Colonic mucosa (tissue), 4 donors: ENCODE measurements at regions not wholly inside any gene's neighbourhood (a gene's known extent, or its start where the extent isn't known, plus 50 kb on each side); places are given as distances from the start of the nearest gene placed in this dataset.

Source experiments
- DNase-seq: peaks from one replicate; pipeline ENCODE4 v3.0.0-alpha.2; 2020
- H3K27ac ChIP-seq: fragments of 200-600 bp; one replicate; pipeline ENCODE4 v1.8.0; 2021
- H3K27me3 ChIP-seq: fragments of 200-600 bp; one replicate; pipeline ENCODE4 v1.8.0; 2021
- H3K36me3 ChIP-seq: fragments of 200-600 bp; one replicate; pipeline ENCODE4 v1.8.0; 2021
- H3K4me1 ChIP-seq: fragments of 200-600 bp; one replicate; pipeline ENCODE4 v1.8.0; 2021; ENCODE audit warnings: mild to moderate bottlenecking
- H3K4me3 ChIP-seq: fragments of 200-600 bp; one replicate; pipeline ENCODE4 v1.8.0; 2021
- H3K9ac ChIP-seq, 2 donors: one replicate each; pipeline ENCODE4 v1.7.0; 2013; ENCODE audit warnings: control low read depth in 2 of 2, low read depth in 2 of 2, low read length in 2 of 2
- H3K9me3 ChIP-seq: fragments of 200-600 bp; one replicate; pipeline ENCODE4 v1.8.0; 2021
- CTCF ChIP-seq: fragments of 200-600 bp; IDR thresholded peaks from one replicate; pipeline ENCODE4 v1.8.0; 2022; ENCODE audit warnings: antibody characterized with exemption, mild to moderate bottlenecking
- intact Hi-C: fragments of 100-400 bp; cut with DNase I; formaldehyde crosslinking; loops from one replicate; pipeline ENCODE4 v1.14.1; 2022
- donor health status: healthy.
- donor health status: DM: no; HTN: no; CAD: no.
- donor health status: DM: no; HTN: no; CAD: no.

GRCh38 chr6:74870403-74870802 is 335.4 kb downstream of the COL12A1 start:
- DNase-seq: no peak
- Histone ChIP-seq H3K27ac (peak overlapping the region; percentile 5), H3K4me3 (no peak overlapping the region), H3K4me1 (no peaks in the 10 kb centered on the region), H3K9me3 (no peaks in the 10 kb centered on the region), H3K27me3 (no peaks in the 10 kb centered on the region), H3K9ac (no peak overlapping the region), H3K36me3 (no peaks in the 10 kb centered on the region)
- TF ChIP-seq CTCF: peak; percentile 31
- intact Hi-C loops: no loop called here

GRCh38 chr6:74867291-74867690 is 338.6 kb downstream of the COL12A1 start:
- no peak for DNase-seq
- Histone ChIP-seq H3K36me3 (no peaks in the 10 kb centered on the region), H3K9me3 (no peaks in the 10 kb centered on the region), H3K27me3 (no peaks in the 10 kb centered on the region), H3K4me3 (no peak overlapping the region), H3K9ac (no peak overlapping the region), H3K27ac (no peak overlapping the region), H3K4me1 (no peaks in the 10 kb centered on the region)
- no peak for TF ChIP-seq CTCF
- intact Hi-C loops: no loop called here

- intact Hi-C loops: no loop called here
- no peak for DNase-seq
- no peak for TF ChIP-seq CTCF
Observed at GRCh38 chr6:74863968-74864367, 341.9 kb downstream of the COL12A1 start.

GRCh38 chr6:74860456-74860855 is 345.4 kb downstream of the COL12A1 start:
- no peak overlapping the region for H3K4me3 ChIP-seq
- no peaks in the 10 kb centered on the region for H3K27me3 ChIP-seq
- H3K9me3 ChIP-seq: no peaks in the 10 kb centered on the region
- no peak for DNase-seq
- no peaks in the 10 kb centered on the region for H3K4me1 ChIP-seq
- intact Hi-C loops: no loop called here
- H3K27ac ChIP-seq: no peak overlapping the region
- no peak overlapping the region for H3K9ac ChIP-seq
- no peak for TF ChIP-seq CTCF
- no peaks in the 10 kb centered on the region for H3K36me3 ChIP-seq

More at GRCh38 chr6:74863968-74864367, 341.9 kb downstream of the COL12A1 start:
- no peaks in the 10 kb centered on the region for H3K4me1 ChIP-seq
- H3K27ac ChIP-seq: no peak overlapping the region
- no peaks in the 10 kb centered on the region for H3K36me3 ChIP-seq
- no peak overlapping the region for H3K4me3 ChIP-seq
- H3K9me3 ChIP-seq: no peaks in the 10 kb centered on the region
- H3K27me3 ChIP-seq: no peaks in the 10 kb centered on the region
- no peak overlapping the region for H3K9ac ChIP-seq

- TF ChIP-seq CTCF: no peak
- intact Hi-C loops: no loop called here
- H3K4me1 ChIP-seq: no peaks in the 10 kb centered on the region
- no peaks in the 10 kb centered on the region for H3K9me3 ChIP-seq
- H3K36me3 ChIP-seq: no peaks in the 10 kb centered on the region
- H3K27ac ChIP-seq: no peak overlapping the region
- no peak overlapping the region for H3K9ac ChIP-seq
- H3K27me3 ChIP-seq: no peaks in the 10 kb centered on the region
- no peak overlapping the region for H3K4me3 ChIP-seq
- DNase-seq: no peak
Observed at GRCh38 chr6:74857157-74857556, 348.7 kb downstream of the COL12A1 start.

GRCh38 chr6:74853991-74854390 is 351.9 kb downstream of the COL12A1 start:
- Histone ChIP-seq H3K36me3 (no peaks in the 10 kb centered on the region), H3K4me1 (no peaks in the 10 kb centered on the region), H3K27ac (no peak overlapping the region), H3K9ac (no peak overlapping the region), H3K4me3 (no peak overlapping the region), H3K27me3 (no peaks in the 10 kb centered on the region), H3K9me3 (no peaks in the 10 kb centered on the region)
- TF ChIP-seq CTCF: no peak
- DNase-seq: no peak
- intact Hi-C loops: no loop called here
